ENCODE measurements at regions not wholly inside any gene's neighbourhood (a gene's known extent, or its start where the extent isn't known, plus 50 kb on each side); places are given as distances from the start of the nearest gene placed in this dataset.

- TF ChIP-seq CTCF (IDR thresholded peaks at IDR 0.05) (no peak), POLR2A (IDR thresholded peaks at IDR 0.05) (no peak)
- intact Hi-C loops (cut with DNase I; ENCODE audit: low total_unique reads), result loop anchor here (10.0 kb wide), 1 partner anchor 1555 kb away; no protein-coding TSS in a partner anchor
Observed at GRCh38 chr4:180799798-180800197, 1443.4 kb upstream of the TENM3 start.

GRCh38 chr4:180805101-180805500, 1438.1 kb upstream of the TENM3 start:
- H3K4me3 ChIP-seq (ENCODE audit: low read depth, poor library complexity, severe bottlenecking), result no peak overlapping the region
- 79 to 83% methylated on average over 4 of the region's 4 CpGs for WGBS, 2 donors
- TF ChIP-seq POLR2A (IDR thresholded peaks at IDR 0.05) (no peak), CTCF (IDR thresholded peaks at IDR 0.05) (no peak)
- no peak for DNase-seq (ENCODE audit: low spot score in 2 of 2)
- intact Hi-C loops (cut with DNase I; ENCODE audit: low total_unique reads), result no loop called here

More at GRCh38 chr4:180799798-180800197, 1443.4 kb upstream of the TENM3 start:
- no peak overlapping the region for H3K4me3 ChIP-seq (ENCODE audit: low read depth, poor library complexity, severe bottlenecking)
- 74 to 75% methylated on average over 5 of the region's 5 CpGs for WGBS, 2 donors
- DNase-seq (ENCODE audit: low spot score in 2 of 2), result no peak

DNA sequence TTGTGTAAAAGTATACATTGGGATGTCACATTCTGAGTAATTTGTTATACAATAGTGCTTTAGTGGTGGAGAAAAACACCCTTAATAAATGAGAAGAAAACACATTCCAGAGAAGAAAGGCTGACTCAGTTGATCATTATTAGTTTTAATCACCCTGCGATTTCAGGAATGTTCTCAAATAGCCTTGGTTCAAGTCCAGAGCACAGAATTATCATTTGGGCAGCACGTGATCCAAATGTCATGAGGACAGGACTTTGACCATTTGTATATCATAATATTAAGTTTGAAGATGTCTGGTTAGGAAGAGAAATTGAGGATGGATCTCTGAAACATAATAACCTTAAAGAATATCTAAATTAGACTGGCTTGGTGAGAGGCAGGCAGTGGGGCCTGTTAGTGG, 1434.3 kb upstream of the TENM3 start:
- no peak overlapping the region for H3K4me3 ChIP-seq (ENCODE audit: low read depth, poor library complexity, severe bottlenecking)
- no peak for TF ChIP-seq CTCF (IDR thresholded peaks at IDR 0.05)
- no peak for TF ChIP-seq POLR2A (IDR thresholded peaks at IDR 0.05)
- 73 to 83% methylated on average over 2 of the region's 2 CpGs for whole genome bisulfite sequencing, 2 donors
- intact Hi-C loops (cut with DNase I; ENCODE audit: low total_unique reads), result no loop called here
- no peak for DNase-seq (ENCODE audit: low spot score in 2 of 2)

- no peak for DNase-seq (ENCODE audit: low spot score in 2 of 2)
- H3K4me3 ChIP-seq (ENCODE audit: low read depth, poor library complexity, severe bottlenecking), result no peak overlapping the region
- intact Hi-C loops (cut with DNase I; ENCODE audit: low total_unique reads), result no loop called here
- 75 to 76% methylated on average over 4 of the region's 4 CpGs for WGBS, 2 donors
- TF ChIP-seq POLR2A (IDR thresholded peaks at IDR 0.05) (no peak), CTCF (IDR thresholded peaks at IDR 0.05) (no peak)
Observed at GRCh38 chr4:180809439-180809838, 1433.8 kb upstream of the TENM3 start.

GRCh38 chr4:180810581-180810980, 1432.6 kb upstream of the TENM3 start:
- intact Hi-C loops (cut with DNase I; ENCODE audit: low total_unique reads), result no loop called here
- DNase-seq (ENCODE audit: low spot score in 2 of 2), result no peak
- H3K4me3 ChIP-seq (ENCODE audit: low read depth, poor library complexity, severe bottlenecking), result no peak overlapping the region
- WGBS, 2 donors, result 80 to 89% methylated on average over 1 of the region's 1 CpG
- TF ChIP-seq CTCF (IDR thresholded peaks at IDR 0.05) (no peak), POLR2A (IDR thresholded peaks at IDR 0.05) (no peak)

DNA sequence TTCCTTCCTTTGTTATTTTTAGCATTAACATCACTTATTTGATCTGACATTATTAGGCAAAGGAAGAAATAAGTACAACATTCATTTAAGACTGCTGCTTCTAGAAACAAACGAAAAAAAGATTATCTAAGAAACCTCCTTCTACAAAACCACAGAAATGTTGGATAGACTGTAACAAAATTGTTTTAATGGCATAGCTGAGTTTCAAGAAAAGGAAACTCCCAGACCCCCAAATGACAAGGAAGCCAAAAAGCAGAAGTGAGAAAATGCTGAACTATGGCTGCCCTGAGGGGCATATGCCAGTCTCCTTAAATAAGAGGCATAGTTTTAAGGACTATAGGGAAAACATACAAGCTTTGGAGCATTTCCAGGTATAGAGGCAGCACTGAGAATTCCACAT, 1431.6 kb upstream of the TENM3 start:
- no peak overlapping the region for H3K4me3 ChIP-seq (ENCODE audit: low read depth, poor library complexity, severe bottlenecking)
- no peak for TF ChIP-seq POLR2A (IDR thresholded peaks at IDR 0.05)
- TF ChIP-seq CTCF (IDR thresholded peaks at IDR 0.05), result no peak
- no peak for DNase-seq (ENCODE audit: low spot score in 2 of 2)
- 0% methylated on average over 1 of the region's 1 CpG for WGBS, 2 donors
- intact Hi-C loops (cut with DNase I; ENCODE audit: low total_unique reads), result no loop called here
